ENCODE measurements at regions not wholly inside any gene's neighbourhood (a gene's known extent, or its start where the extent isn't known, plus 50 kb on each side); places are given as distances from the start of the nearest gene placed in this dataset.

DNA sequence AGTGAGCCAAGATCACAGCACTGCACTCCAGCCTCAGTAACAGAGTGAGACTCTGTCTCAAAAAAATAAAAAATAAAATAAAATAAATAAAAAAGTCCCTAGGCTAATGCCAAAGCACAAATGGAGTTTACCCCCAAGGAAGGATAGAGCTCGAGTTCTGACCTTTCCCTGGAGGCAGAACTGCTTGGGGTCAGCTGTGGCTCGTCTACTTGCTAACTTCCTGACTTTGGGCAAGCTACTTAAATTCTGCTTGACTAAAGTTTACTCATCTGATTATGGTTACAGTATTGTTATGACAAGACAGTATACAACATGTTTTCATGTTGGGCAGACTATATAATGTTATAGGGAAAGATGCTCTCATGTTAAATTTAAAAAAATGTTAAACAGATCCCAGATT, 359.2 kb downstream of the DNAH5 start:
- TF ChIP-seq SCRT2 (tag by site-specific recombination; IDR thresholded peaks at IDR 0.05) (no peak), ZNF433 (tag by site-specific recombination; IDR thresholded peaks at IDR 0.05; ENCODE audit: low read depth) (no peak), BCL11B (tag by site-specific recombination; IDR thresholded peaks at IDR 0.05; ENCODE audit: low read depth) (no peak), ZNF394 (tag by site-specific recombination; IDR thresholded peaks at IDR 0.05; ENCODE audit: borderline replicate concordance) (no peak), GLIS2 (tag by site-specific recombination; IDR thresholded peaks at IDR 0.05) (no peak), SP3 (tag by site-specific recombination; IDR thresholded peaks at IDR 0.05) (no peak), OVOL3 (tag by site-specific recombination; IDR thresholded peaks at IDR 0.05) (no peak), ZBTB8A (tag by site-specific recombination; IDR thresholded peaks at IDR 0.05) (no peak)
- TF ChIP-seq, protein P1, sequence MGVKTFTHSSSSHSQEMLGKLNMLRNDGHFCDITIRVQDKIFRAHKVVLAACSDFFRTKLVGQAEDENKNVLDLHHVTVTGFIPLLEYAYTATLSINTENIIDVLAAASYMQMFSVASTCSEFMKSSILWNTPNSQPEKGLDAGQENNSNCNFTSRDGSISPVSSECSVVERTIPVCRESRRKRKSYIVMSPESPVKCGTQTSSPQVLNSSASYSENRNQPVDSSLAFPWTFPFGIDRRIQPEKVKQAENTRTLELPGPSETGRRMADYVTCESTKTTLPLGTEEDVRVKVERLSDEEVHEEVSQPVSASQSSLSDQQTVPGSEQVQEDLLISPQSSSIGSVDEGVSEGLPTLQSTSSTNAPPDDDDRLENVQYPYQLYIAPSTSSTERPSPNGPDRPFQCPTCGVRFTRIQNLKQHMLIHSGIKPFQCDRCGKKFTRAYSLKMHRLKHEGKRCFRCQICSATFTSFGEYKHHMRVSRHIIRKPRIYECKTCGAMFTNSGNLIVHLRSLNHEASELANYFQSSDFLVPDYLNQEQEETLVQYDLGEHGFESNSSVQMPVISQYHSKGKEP (tag by site-specific recombination; IDR thresholded peaks at IDR 0.05), result no peak
- TF ChIP-seq, protein P2, sequence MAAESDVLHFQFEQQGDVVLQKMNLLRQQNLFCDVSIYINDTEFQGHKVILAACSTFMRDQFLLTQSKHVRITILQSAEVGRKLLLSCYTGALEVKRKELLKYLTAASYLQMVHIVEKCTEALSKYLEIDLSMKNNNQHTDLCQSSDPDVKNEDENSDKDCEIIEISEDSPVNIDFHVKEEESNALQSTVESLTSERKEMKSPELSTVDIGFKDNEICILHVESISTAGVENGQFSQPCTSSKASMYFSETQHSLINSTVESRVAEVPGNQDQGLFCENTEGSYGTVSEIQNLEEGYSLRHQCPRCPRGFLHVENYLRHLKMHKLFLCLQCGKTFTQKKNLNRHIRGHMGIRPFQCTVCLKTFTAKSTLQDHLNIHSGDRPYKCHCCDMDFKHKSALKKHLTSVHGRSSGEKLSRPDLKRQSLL (tag by site-specific recombination; IDR thresholded peaks at IDR 0.05), result no peak
- TF ChIP-seq, protein P3, sequence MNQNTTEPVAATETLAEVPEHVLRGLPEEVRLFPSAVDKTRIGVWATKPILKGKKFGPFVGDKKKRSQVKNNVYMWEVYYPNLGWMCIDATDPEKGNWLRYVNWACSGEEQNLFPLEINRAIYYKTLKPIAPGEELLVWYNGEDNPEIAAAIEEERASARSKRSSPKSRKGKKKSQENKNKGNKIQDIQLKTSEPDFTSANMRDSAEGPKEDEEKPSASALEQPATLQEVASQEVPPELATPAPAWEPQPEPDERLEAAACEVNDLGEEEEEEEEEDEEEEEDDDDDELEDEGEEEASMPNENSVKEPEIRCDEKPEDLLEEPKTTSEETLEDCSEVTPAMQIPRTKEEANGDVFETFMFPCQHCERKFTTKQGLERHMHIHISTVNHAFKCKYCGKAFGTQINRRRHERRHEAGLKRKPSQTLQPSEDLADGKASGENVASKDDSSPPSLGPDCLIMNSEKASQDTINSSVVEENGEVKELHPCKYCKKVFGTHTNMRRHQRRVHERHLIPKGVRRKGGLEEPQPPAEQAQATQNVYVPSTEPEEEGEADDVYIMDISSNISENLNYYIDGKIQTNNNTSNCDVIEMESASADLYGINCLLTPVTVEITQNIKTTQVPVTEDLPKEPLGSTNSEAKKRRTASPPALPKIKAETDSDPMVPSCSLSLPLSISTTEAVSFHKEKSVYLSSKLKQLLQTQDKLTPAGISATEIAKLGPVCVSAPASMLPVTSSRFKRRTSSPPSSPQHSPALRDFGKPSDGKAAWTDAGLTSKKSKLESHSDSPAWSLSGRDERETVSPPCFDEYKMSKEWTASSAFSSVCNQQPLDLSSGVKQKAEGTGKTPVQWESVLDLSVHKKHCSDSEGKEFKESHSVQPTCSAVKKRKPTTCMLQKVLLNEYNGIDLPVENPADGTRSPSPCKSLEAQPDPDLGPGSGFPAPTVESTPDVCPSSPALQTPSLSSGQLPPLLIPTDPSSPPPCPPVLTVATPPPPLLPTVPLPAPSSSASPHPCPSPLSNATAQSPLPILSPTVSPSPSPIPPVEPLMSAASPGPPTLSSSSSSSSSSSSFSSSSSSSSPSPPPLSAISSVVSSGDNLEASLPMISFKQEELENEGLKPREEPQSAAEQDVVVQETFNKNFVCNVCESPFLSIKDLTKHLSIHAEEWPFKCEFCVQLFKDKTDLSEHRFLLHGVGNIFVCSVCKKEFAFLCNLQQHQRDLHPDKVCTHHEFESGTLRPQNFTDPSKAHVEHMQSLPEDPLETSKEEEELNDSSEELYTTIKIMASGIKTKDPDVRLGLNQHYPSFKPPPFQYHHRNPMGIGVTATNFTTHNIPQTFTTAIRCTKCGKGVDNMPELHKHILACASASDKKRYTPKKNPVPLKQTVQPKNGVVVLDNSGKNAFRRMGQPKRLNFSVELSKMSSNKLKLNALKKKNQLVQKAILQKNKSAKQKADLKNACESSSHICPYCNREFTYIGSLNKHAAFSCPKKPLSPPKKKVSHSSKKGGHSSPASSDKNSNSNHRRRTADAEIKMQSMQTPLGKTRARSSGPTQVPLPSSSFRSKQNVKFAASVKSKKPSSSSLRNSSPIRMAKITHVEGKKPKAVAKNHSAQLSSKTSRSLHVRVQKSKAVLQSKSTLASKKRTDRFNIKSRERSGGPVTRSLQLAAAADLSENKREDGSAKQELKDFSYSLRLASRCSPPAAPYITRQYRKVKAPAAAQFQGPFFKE (tag by site-specific recombination; IDR thresholded peaks at IDR 0.05; ENCODE audit: borderline replicate concordance), result no peak
- Histone ChIP-seq H3K9me3 (ENCODE audit: control insufficient read depth, insufficient read depth, low read depth, low read length) (no peaks in the 10 kb centered on the region), H3K4me1 (ENCODE audit: control insufficient read depth, insufficient read depth, low read length) (no peaks in the 10 kb centered on the region), H3K27ac (ENCODE audit: extremely low read depth, low read depth, low read length) (no peak overlapping the region), H3K4me3 (ENCODE audit: low read depth, low read length) (no peak overlapping the region), H3K36me3 (ENCODE audit: control insufficient read depth in 2 of 2, insufficient read depth in 1 of 2, low read length in 2 of 2) (no peaks in the 10 kb centered on the region)
- ChIA-PET CTCF (interaction anchor here (1.3 kb wide), 1 partner anchor 9 kb away, joined by 3 read pairs; no protein-coding TSS in a partner anchor), POLR2A (no interaction called here)

DNA sequence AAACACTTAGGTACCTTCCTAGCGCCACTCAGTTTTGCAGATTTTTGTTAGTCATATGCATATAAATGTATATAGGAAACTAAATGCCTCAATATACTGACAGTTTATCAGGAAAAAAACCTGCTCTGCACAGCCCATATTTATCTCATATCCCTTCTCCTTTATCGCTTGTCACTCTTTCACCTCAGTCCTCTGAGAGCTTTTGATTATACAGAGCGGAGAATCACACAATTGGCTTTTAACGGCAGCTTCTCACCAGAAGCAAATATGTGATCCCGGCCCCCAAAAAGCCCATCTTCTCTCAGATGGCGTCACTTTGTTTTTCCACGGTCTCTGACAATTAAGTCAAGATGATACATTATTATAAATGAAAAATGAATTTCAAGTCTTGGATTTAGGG, 362.6 kb downstream of the DNAH5 start:
- no peaks in the 10 kb centered on the region for H3K4me1 ChIP-seq (ENCODE audit: control insufficient read depth, insufficient read depth, low read length)
- H3K9me3 ChIP-seq (ENCODE audit: control insufficient read depth, insufficient read depth, low read depth, low read length), result no peaks in the 10 kb centered on the region
- H3K4me3 ChIP-seq (ENCODE audit: low read depth, low read length), result no peak overlapping the region
- no peaks in the 10 kb centered on the region for H3K36me3 ChIP-seq (ENCODE audit: control insufficient read depth in 2 of 2, insufficient read depth in 1 of 2, low read length in 2 of 2)
- no peak overlapping the region for H3K27ac ChIP-seq (ENCODE audit: extremely low read depth, low read depth, low read length)
- CTCF ChIA-PET, result no interaction called here
- POLR2A ChIA-PET, result no interaction called here
- TF ChIP-seq ZNF707 (tag by site-specific recombination; IDR thresholded peaks at IDR 0.05) (no peak), SCRT2 (tag by site-specific recombination; IDR thresholded peaks at IDR 0.05) (no peak), ZBTB17 (tag by site-specific recombination; IDR thresholded peaks at IDR 0.05) (no peak), TCF7L2 (IDR thresholded peaks at IDR 0.05; ENCODE audit: borderline replicate concordance, low read depth, low read length) (no peak), ZNF776 (tag by site-specific recombination; IDR thresholded peaks at IDR 0.05; ENCODE audit: borderline replicate concordance) (no peak), ZNF571 (tag by site-specific recombination; IDR thresholded peaks at IDR 0.05) (no peak), ZNF19 (tag by site-specific recombination; IDR thresholded peaks at IDR 0.05; ENCODE audit: low read depth) (no peak), ZNF677 (tag by site-specific recombination; IDR thresholded peaks at IDR 0.05) (no peak), ZNF791 (tag by site-specific recombination; IDR thresholded peaks at IDR 0.05) (no peak), ZNF221 (tag by site-specific recombination; IDR thresholded peaks at IDR 0.05; ENCODE audit: borderline replicate concordance) (no peak)
- TF ChIP-seq, protein P4, sequence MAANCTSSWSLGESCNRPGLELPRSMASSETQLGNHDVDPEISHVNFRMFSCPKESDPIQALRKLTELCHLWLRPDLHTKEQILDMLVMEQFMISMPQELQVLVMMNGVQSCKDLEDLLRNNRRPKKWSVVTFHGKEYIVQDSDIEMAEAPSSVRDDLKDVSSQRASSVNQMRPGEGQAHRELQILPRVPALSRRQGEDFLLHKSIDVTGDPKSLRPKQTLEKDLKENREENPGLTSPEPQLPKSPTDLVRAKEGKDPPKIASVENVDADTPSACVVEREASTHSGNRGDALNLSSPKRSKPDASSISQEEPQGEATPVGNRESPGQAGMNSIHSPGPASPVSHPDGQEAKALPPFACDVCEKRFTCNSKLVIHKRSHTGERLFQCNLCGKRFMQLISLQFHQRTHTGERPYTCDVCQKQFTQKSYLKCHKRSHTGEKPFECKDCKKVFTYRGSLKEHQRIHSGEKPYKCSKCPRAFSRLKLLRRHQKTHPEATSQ (tag by site-specific recombination; IDR thresholded peaks at IDR 0.05), result no peak
- TF ChIP-seq, protein P5, sequence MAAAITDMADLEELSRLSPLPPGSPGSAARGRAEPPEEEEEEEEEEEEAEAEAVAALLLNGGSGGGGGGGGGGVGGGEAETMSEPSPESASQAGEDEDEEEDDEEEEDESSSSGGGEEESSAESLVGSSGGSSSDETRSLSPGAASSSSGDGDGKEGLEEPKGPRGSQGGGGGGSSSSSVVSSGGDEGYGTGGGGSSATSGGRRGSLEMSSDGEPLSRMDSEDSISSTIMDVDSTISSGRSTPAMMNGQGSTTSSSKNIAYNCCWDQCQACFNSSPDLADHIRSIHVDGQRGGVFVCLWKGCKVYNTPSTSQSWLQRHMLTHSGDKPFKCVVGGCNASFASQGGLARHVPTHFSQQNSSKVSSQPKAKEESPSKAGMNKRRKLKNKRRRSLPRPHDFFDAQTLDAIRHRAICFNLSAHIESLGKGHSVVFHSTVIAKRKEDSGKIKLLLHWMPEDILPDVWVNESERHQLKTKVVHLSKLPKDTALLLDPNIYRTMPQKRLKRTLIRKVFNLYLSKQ (tag by site-specific recombination; IDR thresholded peaks at IDR 0.05; ENCODE audit: borderline replicate concordance), result no peak
- TF ChIP-seq, protein P6, sequence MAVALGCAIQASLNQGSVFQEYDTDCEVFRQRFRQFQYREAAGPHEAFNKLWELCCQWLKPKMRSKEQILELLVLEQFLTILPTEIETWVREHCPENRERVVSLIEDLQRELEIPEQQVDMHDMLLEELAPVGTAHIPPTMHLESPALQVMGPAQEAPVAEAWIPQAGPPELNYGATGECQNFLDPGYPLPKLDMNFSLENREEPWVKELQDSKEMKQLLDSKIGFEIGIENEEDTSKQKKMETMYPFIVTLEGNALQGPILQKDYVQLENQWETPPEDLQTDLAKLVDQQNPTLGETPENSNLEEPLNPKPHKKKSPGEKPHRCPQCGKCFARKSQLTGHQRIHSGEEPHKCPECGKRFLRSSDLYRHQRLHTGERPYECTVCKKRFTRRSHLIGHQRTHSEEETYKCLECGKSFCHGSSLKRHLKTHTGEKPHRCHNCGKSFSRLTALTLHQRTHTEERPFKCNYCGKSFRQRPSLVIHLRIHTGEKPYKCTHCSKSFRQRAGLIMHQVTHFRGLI (tag by site-specific recombination; IDR thresholded peaks at IDR 0.05), result no peak
